Natural killer cell (primary cell): ENCODE measurements at regions not wholly inside any gene's neighbourhood (a gene's known extent, or its start where the extent isn't known, plus 50 kb on each side); places are given as distances from the start of the nearest gene placed in this dataset.

Experiments used
- ATAC-seq, 3 donors: fragments of 150-1000 bp in 2 of 3; fragments of 200-7000 bp in 1 of 3; cut with Tn5 transposase; 1 replicate in 1 of 3; 2 replicates in 2 of 3; pipeline ENCODE4 v1.10.0; 2021; ENCODE audit warnings: mild to moderate bottlenecking in 2 of 3, moderate library complexity in 2 of 3
- DNase-seq, 2 donors: peaks; one replicate each; pipeline versions ENCODE4 v3.0.0 to v3.0.0-alpha.2; 2013 to 2021; ENCODE audit warnings: mixed read lengths in 1 of 2
- H3K27ac ChIP-seq: one replicate; pipeline ENCODE4 v1.5.1; 2013; ENCODE audit warnings: mild to moderate bottlenecking, low read length
- H3K27me3 ChIP-seq: one replicate; pipeline ENCODE4 v1.6.1; 2013; ENCODE audit warnings: low read length; ENCODE audit not compliant: control insufficient read depth, insufficient read depth
- H3K36me3 ChIP-seq: one replicate; pipeline ENCODE4 v1.6.1; 2013; ENCODE audit warnings: low read length; ENCODE audit not compliant: control insufficient read depth, insufficient read depth
- H3K4me1 ChIP-seq: one replicate; pipeline ENCODE4 v1.6.1; 2013; ENCODE audit warnings: low read length; ENCODE audit not compliant: control insufficient read depth, insufficient read depth
- H3K4me3 ChIP-seq: one replicate; pipeline ENCODE4 v1.5.1; 2013; ENCODE audit warnings: low read length
- H3K9me3 ChIP-seq: one replicate; pipeline ENCODE4 v1.6.1; 2013; ENCODE audit warnings: low read length; ENCODE audit not compliant: control insufficient read depth, insufficient read depth
- H3K27ac Mint-ChIP-seq, 2 donors: one replicate each; pipeline ENCODE4 v1.8.0; 2022; ENCODE audit warnings: mild to moderate bottlenecking in 2 of 2, mixed read lengths in 2 of 2, moderate library complexity in 1 of 2
- H3K27me3 Mint-ChIP-seq, 2 donors: one replicate each; pipeline ENCODE4 v1.8.0; 2022; ENCODE audit warnings: low read depth in 2 of 2, mixed read lengths in 2 of 2
- H3K36me3 Mint-ChIP-seq: one replicate; pipeline ENCODE4 v1.8.0; 2022; ENCODE audit warnings: mixed read lengths
- H3K4me1 Mint-ChIP-seq, 2 donors: one replicate each; pipeline ENCODE4 v1.8.0; 2022; ENCODE audit warnings: mixed read lengths in 2 of 2
- H3K4me3 Mint-ChIP-seq: one replicate; pipeline ENCODE4 v1.8.0; 2022; ENCODE audit warnings: mild to moderate bottlenecking, moderate library complexity, mixed read lengths
- H3K9me3 Mint-ChIP-seq, 2 donors: one replicate each; pipeline ENCODE4 v1.8.0; 2022; ENCODE audit warnings: mixed read lengths in 2 of 2
- CTCF ChIP-seq: fragments of 200-600 bp; IDR thresholded peaks from one replicate; pipeline ENCODE4 v1.8.0; 2022; ENCODE audit warnings: antibody characterized with exemption
- WGBS: methylation state at CpG from one replicate; pipeline ENCODE4 v1.1.7; 2013; ENCODE audit warnings: missing lambda C conversion rate; ENCODE audit not compliant: insufficient coverage; 5-methylcytosine and 5-hydroxymethylcytosine counted together
- intact Hi-C: fragments of 100-400 bp; cut with micrococcal nuclease; formaldehyde crosslinking; loops from one replicate; pipeline ENCODE4 v1.14.2; 2022

GRCh38 chr2:226551522-226552250 lies 247.9 kb downstream of the IRS1 start:
- Histone ChIP-seq H3K27ac (no peak overlapping the region), H3K4me1 (no peaks in the 10 kb centered on the region), H3K27me3 (no peaks in the 10 kb centered on the region), H3K4me3 (no peak overlapping the region), H3K9me3 (no peaks in the 10 kb centered on the region), H3K36me3 (no peaks in the 10 kb centered on the region)
- no peak for ATAC-seq
- no peak for DNase-seq
- 86% methylated on average over 2 of the region's 3 CpGs for WGBS
- Mint-ChIP-seq H3K36me3 (no peaks in the 10 kb centered on the region), H3K4me3 (no peak overlapping the region), H3K27ac (no peak overlapping the region), H3K27me3 (no peaks in the 10 kb centered on the region), H3K4me1 (no peaks in the 10 kb centered on the region), H3K9me3 (peaks cover 4 to 8% of the 10 kb centered on the region in 2 donors)
- no peak for TF ChIP-seq CTCF
- intact Hi-C loops = no loop called here

- TF ChIP-seq CTCF = no peak
- Histone ChIP-seq H3K9me3 (no peaks in the 10 kb centered on the region), H3K4me3 (no peak overlapping the region), H3K36me3 (no peaks in the 10 kb centered on the region), H3K4me1 (no peaks in the 10 kb centered on the region), H3K27me3 (no peaks in the 10 kb centered on the region), H3K27ac (no peak overlapping the region)
- no peaks in the 10 kb centered on the region for H3K27me3 Mint-ChIP-seq
- WGBS = 92% methylated on average over 7 of the region's 7 CpGs
- no peak overlapping the region for H3K27ac Mint-ChIP-seq
- peaks cover 4 to 7% of the 10 kb centered on the region in 2 donors for H3K9me3 Mint-ChIP-seq
- intact Hi-C loops = no loop called here
- no peak overlapping the region for H3K4me3 Mint-ChIP-seq
- DNase-seq = no peak
- no peak for ATAC-seq
- no peaks in the 10 kb centered on the region for H3K36me3 Mint-ChIP-seq
- no peaks in the 10 kb centered on the region for H3K4me1 Mint-ChIP-seq
Measured at GRCh38 chr2:226550801-226551200, 248.8 kb downstream of the IRS1 start.

- Histone ChIP-seq H3K4me1 (no peaks in the 10 kb centered on the region), H3K36me3 (no peaks in the 10 kb centered on the region), H3K27ac (no peak overlapping the region), H3K27me3 (no peaks in the 10 kb centered on the region), H3K9me3 (no peaks in the 10 kb centered on the region), H3K4me3 (no peak overlapping the region)
- Mint-ChIP-seq H3K36me3 (no peaks in the 10 kb centered on the region), H3K27me3 (no peaks in the 10 kb centered on the region), H3K9me3 (peaks cover 8 to 12% of the 10 kb centered on the region in 2 donors), H3K27ac (no peak overlapping the region), H3K4me1 (no peaks in the 10 kb centered on the region), H3K4me3 (no peak overlapping the region)
- no peak for TF ChIP-seq CTCF
- intact Hi-C loops = no loop called here
- no peak for ATAC-seq
- 70% methylated on average over 2 of the region's 2 CpGs for WGBS
- DNase-seq = no peak
Measured at GRCh38 chr2:226548732-226549131, 250.9 kb downstream of the IRS1 start.
